KMS-11 (cell line): ENCODE measurements at regions not wholly inside any gene's neighbourhood (a gene's known extent, or its start where the extent isn't known, plus 50 kb on each side); places are given as distances from the start of the nearest gene placed in this dataset.
A peak's percentile ranks its signal among the peaks of the same experiment; 100 is the strongest.

Experiments used
- H2AFZ ChIP-seq: fragments of 200-600 bp; sonication (generic); 2 replicates; pipeline ENCODE4 v1.6.1; 2016; ENCODE audit warnings: antibody characterized with exemption, mixed run types, low read depth
- H3K27ac ChIP-seq: fragments of 200-600 bp; sonication (generic); 2 replicates; pipeline ENCODE4 v1.6.1; 2016; ENCODE audit warnings: mild to moderate bottlenecking, mixed run types
- H3K27me3 ChIP-seq: fragments of 200-600 bp; sonication (generic); 2 replicates; pipeline ENCODE4 v1.6.1; 2017; ENCODE audit warnings: mild to moderate bottlenecking, low read depth, mixed run types, moderate library complexity; ENCODE audit not compliant: insufficient read depth
- H3K36me3 ChIP-seq: fragments of 200-600 bp; sonication (generic); 2 replicates; pipeline ENCODE4 v1.6.1; 2017; ENCODE audit warnings: mild to moderate bottlenecking, mixed run types; ENCODE audit not compliant: insufficient read depth
- H3K4me1 ChIP-seq: fragments of 200-600 bp; sonication (generic); 2 replicates; pipeline ENCODE4 v1.6.1; 2016; ENCODE audit warnings: mild to moderate bottlenecking, low read depth, mixed run types; ENCODE audit not compliant: poor library complexity, severe bottlenecking
- H3K4me2 ChIP-seq: fragments of 200-600 bp; sonication (generic); 2 replicates; pipeline ENCODE4 v1.7.0; 2016; ENCODE audit warnings: mild to moderate bottlenecking, mixed run types
- H3K4me3 ChIP-seq: fragments of 200-600 bp; sonication (generic); IDR thresholded peaks from 2 replicates; pipeline ENCODE4 v1.6.1; 2017; ENCODE audit warnings: low read depth, low read length, mixed read lengths; ENCODE audit not compliant: insufficient read depth
- H3K79me2 ChIP-seq: fragments of 200-600 bp; sonication (generic); 2 replicates; pipeline ENCODE4 v1.6.1; 2016; ENCODE audit warnings: low read depth, mixed run types; ENCODE audit not compliant: insufficient read depth
- H3K9ac ChIP-seq: fragments of 200-600 bp; sonication (generic); 2 replicates; pipeline ENCODE4 v1.6.1; 2016; ENCODE audit warnings: mild to moderate bottlenecking, mixed run types
- H4K20me1 ChIP-seq: fragments of 200-600 bp; sonication (generic); 2 replicates; pipeline ENCODE4 v1.6.1; 2016; ENCODE audit warnings: mild to moderate bottlenecking, mixed run types; ENCODE audit not compliant: insufficient read depth
- TF ChIP-seq, protein P1 (sequence below): fragments of 200-600 bp; sonication (generic); conservative IDR thresholded peaks from 2 replicates; pipeline ENCODE4 v1.6.1; 2017; ENCODE audit warnings: low read depth, mild to moderate bottlenecking, antibody characterized with exemption, low read length, moderate library complexity, mixed read lengths

DNA sequence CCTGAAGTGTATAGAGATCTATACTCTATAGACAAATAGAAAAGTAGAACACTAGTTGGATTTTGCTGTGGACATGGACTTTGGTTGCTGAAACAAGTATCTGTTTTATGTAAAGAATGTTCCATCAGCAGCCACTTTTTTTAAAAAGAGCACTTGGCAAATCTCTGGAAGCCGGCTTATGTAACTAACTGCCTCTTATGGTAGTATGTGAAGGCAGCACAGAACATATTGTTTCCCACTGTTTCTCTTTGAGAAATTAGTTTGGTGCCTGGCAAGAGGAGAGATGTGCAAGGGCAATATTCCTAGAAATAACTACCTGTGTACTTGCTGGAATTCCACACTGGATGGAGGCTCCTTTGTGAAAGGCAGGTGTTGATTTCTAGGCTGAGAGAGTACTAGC lies 242.3 kb upstream of the PREP start:
- Histone ChIP-seq H4K20me1 (no peaks in the 10 kb centered on the region), H3K4me2 (peak overlapping the region; percentile 86), H3K9ac (peak overlapping the region; percentile 60; the same call in 1 of the 2 replicates), H3K27ac (peak overlapping the region; percentile 92), H3K4me1 (peaks cover 86% of the 10 kb centered on the region), H3K79me2 (no peaks in the 10 kb centered on the region), H2AFZ (no peak overlapping the region), H3K36me3 (no peaks in the 10 kb centered on the region), H3K4me3 (no peak overlapping the region), H3K27me3 (no peaks in the 10 kb centered on the region)
- TF ChIP-seq, protein P1, sequence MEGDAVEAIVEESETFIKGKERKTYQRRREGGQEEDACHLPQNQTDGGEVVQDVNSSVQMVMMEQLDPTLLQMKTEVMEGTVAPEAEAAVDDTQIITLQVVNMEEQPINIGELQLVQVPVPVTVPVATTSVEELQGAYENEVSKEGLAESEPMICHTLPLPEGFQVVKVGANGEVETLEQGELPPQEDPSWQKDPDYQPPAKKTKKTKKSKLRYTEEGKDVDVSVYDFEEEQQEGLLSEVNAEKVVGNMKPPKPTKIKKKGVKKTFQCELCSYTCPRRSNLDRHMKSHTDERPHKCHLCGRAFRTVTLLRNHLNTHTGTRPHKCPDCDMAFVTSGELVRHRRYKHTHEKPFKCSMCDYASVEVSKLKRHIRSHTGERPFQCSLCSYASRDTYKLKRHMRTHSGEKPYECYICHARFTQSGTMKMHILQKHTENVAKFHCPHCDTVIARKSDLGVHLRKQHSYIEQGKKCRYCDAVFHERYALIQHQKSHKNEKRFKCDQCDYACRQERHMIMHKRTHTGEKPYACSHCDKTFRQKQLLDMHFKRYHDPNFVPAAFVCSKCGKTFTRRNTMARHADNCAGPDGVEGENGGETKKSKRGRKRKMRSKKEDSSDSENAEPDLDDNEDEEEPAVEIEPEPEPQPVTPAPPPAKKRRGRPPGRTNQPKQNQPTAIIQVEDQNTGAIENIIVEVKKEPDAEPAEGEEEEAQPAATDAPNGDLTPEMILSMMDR, result no peak

DNA sequence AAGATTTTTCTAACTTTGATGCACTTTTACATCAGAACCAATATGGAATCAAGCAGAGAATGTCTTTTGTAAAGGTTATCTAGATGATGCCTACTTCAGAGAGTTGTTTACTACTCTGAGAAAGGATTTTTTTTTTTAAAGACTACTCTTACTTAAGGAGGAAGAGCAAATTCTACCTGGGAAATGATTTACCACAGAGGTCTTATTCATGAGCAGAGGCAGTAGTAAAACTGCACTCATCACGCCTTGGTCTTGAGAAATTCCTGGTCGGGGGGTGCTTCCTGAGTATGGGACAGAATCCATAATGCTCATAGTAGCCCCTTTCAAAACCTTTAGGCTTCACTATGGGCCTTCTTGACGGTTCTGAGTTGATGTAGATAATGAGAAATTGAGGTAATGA lies 241.8 kb upstream of the PREP start:
- no peak overlapping the region for H3K4me3 ChIP-seq
- peak overlapping the region; percentile 92 for H3K27ac ChIP-seq
- H3K27me3 ChIP-seq, result no peaks in the 10 kb centered on the region
- peak overlapping the region; percentile 86 for H3K4me2 ChIP-seq
- peaks cover 81% of the 10 kb centered on the region for H3K4me1 ChIP-seq
- H3K36me3 ChIP-seq, result no peaks in the 10 kb centered on the region
- H3K79me2 ChIP-seq, result no peaks in the 10 kb centered on the region
- no peak overlapping the region; the same call in 1 of the 2 replicates for H3K9ac ChIP-seq
- TF ChIP-seq, protein P1, result no peak
- H2AFZ ChIP-seq, result no peak overlapping the region
- no peaks in the 10 kb centered on the region for H4K20me1 ChIP-seq

DNA sequence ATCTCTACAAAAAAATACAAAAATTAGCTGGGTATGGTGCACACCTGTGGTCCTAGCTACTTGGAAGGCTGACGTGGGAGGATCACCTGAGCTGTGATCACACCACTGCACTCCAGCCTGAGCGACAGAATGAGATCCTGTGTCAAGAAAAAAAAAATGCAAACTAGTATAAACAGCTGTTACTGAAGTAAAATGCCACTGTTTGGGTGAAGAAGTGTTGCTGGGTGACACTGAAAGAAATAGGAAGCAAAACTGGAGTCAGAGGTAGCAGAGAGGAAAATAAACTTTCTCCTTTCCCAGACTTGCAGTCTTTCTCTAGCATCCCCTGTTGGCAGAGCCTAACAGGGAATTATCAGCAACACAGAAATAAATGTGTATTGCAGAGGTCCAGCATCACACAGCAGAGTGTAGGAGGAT lies 241.2 kb upstream of the PREP start:
- H3K27me3 ChIP-seq, result no peaks in the 10 kb centered on the region
- H3K4me1 ChIP-seq, result peaks cover 75% of the 10 kb centered on the region
- no peak overlapping the region for H2AFZ ChIP-seq
- no peak overlapping the region for H3K4me3 ChIP-seq
- H3K27ac ChIP-seq, result peak overlapping the region; percentile 92; the same call in 1 of the 2 replicates
- H3K9ac ChIP-seq, result no peak overlapping the region
- H3K36me3 ChIP-seq, result no peaks in the 10 kb centered on the region
- H3K79me2 ChIP-seq, result no peaks in the 10 kb centered on the region
- H4K20me1 ChIP-seq, result no peaks in the 10 kb centered on the region
- TF ChIP-seq, protein P1, result no peak
- peak overlapping the region; percentile 86 for H3K4me2 ChIP-seq

DNA sequence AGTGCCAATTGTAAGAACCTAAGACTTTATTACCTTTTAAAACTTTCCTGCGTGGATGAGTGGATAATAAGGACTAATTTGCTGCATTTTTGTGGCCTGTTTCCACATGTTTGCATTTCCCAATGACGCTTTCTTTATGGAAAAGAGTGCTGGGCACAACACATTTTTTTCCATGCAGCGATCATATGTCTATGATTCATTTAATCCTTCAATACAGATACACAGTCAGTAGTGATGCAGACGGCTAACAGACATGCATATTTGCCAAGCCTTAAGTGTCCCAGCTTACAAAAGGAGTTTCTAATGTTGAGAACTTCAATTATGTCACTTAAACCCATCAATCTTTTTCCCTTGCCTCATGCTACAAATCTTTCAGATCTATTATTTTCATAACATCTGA lies 239.8 kb upstream of the PREP start:
- H3K4me3 ChIP-seq, result no peak overlapping the region
- H3K27me3 ChIP-seq, result no peaks in the 10 kb centered on the region
- H2AFZ ChIP-seq, result no peak overlapping the region
- H4K20me1 ChIP-seq, result no peaks in the 10 kb centered on the region
- no peak overlapping the region for H3K4me2 ChIP-seq
- H3K4me1 ChIP-seq, result peaks cover 61% of the 10 kb centered on the region
- TF ChIP-seq, protein P1, result no peak
- H3K9ac ChIP-seq, result no peak overlapping the region
- no peaks in the 10 kb centered on the region for H3K79me2 ChIP-seq
- no peaks in the 10 kb centered on the region for H3K36me3 ChIP-seq
- H3K27ac ChIP-seq, result no peak overlapping the region
